DOHH2 (cell line): ENCODE measurements at regions not wholly inside any gene's neighbourhood (a gene's known extent, or its start where the extent isn't known, plus 50 kb on each side); places are given as distances from the start of the nearest gene placed in this dataset.

Source experiments
- EZH2phosphoT487 ChIP-seq: fragments of 200-600 bp; sonication (generic); IDR thresholded peaks from 2 replicates; pipeline ENCODE4 v1.6.1; 2017; ENCODE audit warnings: borderline replicate concordance, mild to moderate bottlenecking, antibody characterized with exemption, low read length, moderate library complexity, mixed read lengths
- TF ChIP-seq, protein P1 (sequence below): fragments of 200-600 bp; sonication (generic); IDR thresholded peaks from one replicate; pipeline ENCODE4 v1.5.1; 2014; ENCODE audit warnings: antibody characterized with exemption, mild to moderate bottlenecking, low read depth, low read length; ENCODE audit not compliant: poor library complexity, severe bottlenecking

DNA sequence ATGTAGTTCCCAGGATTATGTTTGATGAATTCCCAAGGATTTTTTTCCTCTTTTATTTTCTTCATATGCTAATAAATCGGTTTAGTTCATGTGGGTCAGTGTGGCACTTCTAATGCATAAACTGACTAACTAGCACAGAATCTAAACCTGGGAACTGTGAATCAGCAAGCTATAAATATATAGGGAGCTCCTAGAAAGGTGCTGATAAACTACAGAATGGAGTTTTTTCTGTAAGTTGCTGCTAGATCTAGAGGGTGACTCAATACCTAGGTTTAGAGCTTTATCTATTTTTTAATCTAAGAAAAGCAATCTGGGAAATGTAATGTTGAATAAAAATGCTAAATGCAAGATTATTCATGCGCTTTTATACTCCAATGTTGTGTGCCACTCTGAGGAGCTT, 118.8 kb upstream of the PTCHD4 start:
- TF ChIP-seq, protein P1, sequence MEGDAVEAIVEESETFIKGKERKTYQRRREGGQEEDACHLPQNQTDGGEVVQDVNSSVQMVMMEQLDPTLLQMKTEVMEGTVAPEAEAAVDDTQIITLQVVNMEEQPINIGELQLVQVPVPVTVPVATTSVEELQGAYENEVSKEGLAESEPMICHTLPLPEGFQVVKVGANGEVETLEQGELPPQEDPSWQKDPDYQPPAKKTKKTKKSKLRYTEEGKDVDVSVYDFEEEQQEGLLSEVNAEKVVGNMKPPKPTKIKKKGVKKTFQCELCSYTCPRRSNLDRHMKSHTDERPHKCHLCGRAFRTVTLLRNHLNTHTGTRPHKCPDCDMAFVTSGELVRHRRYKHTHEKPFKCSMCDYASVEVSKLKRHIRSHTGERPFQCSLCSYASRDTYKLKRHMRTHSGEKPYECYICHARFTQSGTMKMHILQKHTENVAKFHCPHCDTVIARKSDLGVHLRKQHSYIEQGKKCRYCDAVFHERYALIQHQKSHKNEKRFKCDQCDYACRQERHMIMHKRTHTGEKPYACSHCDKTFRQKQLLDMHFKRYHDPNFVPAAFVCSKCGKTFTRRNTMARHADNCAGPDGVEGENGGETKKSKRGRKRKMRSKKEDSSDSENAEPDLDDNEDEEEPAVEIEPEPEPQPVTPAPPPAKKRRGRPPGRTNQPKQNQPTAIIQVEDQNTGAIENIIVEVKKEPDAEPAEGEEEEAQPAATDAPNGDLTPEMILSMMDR: no peak
- TF ChIP-seq EZH2phosphoT487: no peak
